Esophagus muscularis mucosa (tissue), 4 donors: ENCODE measurements at regions not wholly inside any gene's neighbourhood (a gene's known extent, or its start where the extent isn't known, plus 50 kb on each side); places are given as distances from the start of the nearest gene placed in this dataset.

Experiments used
- DNase-seq: peaks from one replicate; pipeline ENCODE4 v3.0.0-alpha.2; 2017; ENCODE audit errors: extremely low spot score
- H3K27ac ChIP-seq, 4 donors: fragments of 200-600 bp; sonication (generic); replicated peaks in 1 of 4; 1 replicate in 3 of 4; 2 replicates in 1 of 4; pipeline ENCODE4 v1.5.1; 2016 to 2019; ENCODE audit warnings: mild to moderate bottlenecking in 1 of 4
- H3K27me3 ChIP-seq, 4 donors: fragments of 200-600 bp; sonication (generic); one replicate each; pipeline versions ENCODE4 v1.5.1 to v1.6.0; 2016 to 2019
- H3K36me3 ChIP-seq, 4 donors: fragments of 200-600 bp; sonication (generic); one replicate each; pipeline ENCODE4 v1.5.1; 2016 to 2019
- H3K4me1 ChIP-seq, 4 donors: fragments of 200-600 bp; sonication (generic); one replicate each; pipeline ENCODE4 v1.5.1; 2016 to 2019
- H3K4me3 ChIP-seq, 4 donors: fragments of 200-600 bp; sonication (generic); 1 replicate in 2 of 4; 2 replicates in 2 of 4; pipeline ENCODE4 v1.5.1; 2016 to 2019; ENCODE audit warnings: mild to moderate bottlenecking in 4 of 4, moderate library complexity in 1 of 4
- H3K9me3 ChIP-seq, 4 donors: fragments of 200-600 bp; sonication (generic); 1 replicate in 3 of 4; 2 replicates in 1 of 4; pipeline ENCODE4 v1.5.1; 2016 to 2019
- EP300 ChIP-seq: sonication (generic); formaldehyde crosslinking; IDR thresholded peaks from one replicate; pipeline ENCODE4 v1.6.1; 2017; ENCODE audit warnings: antibody characterized with exemption
- POLR2A ChIP-seq: fragments of 450-650 bp; IDR thresholded peaks from one replicate; pipeline ENCODE4 v1.6.1; 2017; ENCODE audit warnings: antibody characterized with exemption, moderate library complexity, mild to moderate bottlenecking, low read depth
- POLR2AphosphoS5 ChIP-seq, 2 donors: sonication (generic); formaldehyde crosslinking; IDR thresholded peaks; one replicate each; pipeline ENCODE4 v1.6.1; 2017; ENCODE audit warnings: antibody characterized with exemption in 2 of 2
- WGBS: methylation state at CpG from one replicate; pipeline ENCODE4 v1.1.5; 2018; 5-methylcytosine and 5-hydroxymethylcytosine counted together
- intact Hi-C: fragments of 100-400 bp; cut with DNase I; formaldehyde crosslinking; loops from one replicate; pipeline ENCODE4 v1.15.1; 2023
- TF ChIP-seq, protein P1 (sequence below), 3 experiments: fragments of 200-600 bp in 2 of 3; fragments of 450-650 bp in 1 of 3; sonication (generic) in 2 of 3; IDR thresholded peaks; one replicate each; pipeline ENCODE4 v1.5.1; 2017 to 2019; ENCODE audit warnings: antibody characterized with exemption in 3 of 3, mild to moderate bottlenecking in 2 of 3, moderate library complexity in 1 of 3

DNA sequence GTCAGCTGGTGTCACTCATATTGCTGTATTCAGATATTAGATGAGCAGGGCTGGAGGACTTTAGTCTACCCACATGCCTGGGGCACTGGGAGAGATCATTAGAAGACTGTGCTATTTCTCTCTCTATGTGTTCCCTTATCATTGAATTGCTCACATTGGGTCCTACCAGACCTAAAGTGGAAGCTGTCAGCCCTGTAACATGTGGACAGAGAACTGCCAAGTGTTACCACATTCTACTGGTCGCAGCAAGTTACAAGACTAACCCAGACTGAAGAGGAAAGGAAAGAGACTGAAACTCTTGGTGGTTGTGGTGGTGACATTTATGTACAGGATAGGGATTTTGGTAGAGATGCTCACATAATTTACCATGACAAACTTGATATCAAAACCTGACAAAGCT is 627.1 kb upstream of the FZD8 start:
- no peak overlapping the region for H3K4me3 ChIP-seq
- H3K27ac ChIP-seq, result no peak overlapping the region
- no peaks in the 10 kb centered on the region for H3K9me3 ChIP-seq
- no peak for DNase-seq
- intact Hi-C loops, result no loop called here
- WGBS, result 100% methylated on average over 1 of the region's 1 CpG
- no peaks in the 10 kb centered on the region for H3K36me3 ChIP-seq
- no peaks in the 10 kb centered on the region for H3K27me3 ChIP-seq
- TF ChIP-seq POLR2A (no peak), POLR2AphosphoS5 (IDR thresholded peaks at IDR 0.05) (no peak), EP300 (no peak)
- TF ChIP-seq, protein P1, sequence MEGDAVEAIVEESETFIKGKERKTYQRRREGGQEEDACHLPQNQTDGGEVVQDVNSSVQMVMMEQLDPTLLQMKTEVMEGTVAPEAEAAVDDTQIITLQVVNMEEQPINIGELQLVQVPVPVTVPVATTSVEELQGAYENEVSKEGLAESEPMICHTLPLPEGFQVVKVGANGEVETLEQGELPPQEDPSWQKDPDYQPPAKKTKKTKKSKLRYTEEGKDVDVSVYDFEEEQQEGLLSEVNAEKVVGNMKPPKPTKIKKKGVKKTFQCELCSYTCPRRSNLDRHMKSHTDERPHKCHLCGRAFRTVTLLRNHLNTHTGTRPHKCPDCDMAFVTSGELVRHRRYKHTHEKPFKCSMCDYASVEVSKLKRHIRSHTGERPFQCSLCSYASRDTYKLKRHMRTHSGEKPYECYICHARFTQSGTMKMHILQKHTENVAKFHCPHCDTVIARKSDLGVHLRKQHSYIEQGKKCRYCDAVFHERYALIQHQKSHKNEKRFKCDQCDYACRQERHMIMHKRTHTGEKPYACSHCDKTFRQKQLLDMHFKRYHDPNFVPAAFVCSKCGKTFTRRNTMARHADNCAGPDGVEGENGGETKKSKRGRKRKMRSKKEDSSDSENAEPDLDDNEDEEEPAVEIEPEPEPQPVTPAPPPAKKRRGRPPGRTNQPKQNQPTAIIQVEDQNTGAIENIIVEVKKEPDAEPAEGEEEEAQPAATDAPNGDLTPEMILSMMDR (IDR thresholded peaks at IDR 0.05), result no peak
- no peaks in the 10 kb centered on the region for H3K4me1 ChIP-seq

DNA sequence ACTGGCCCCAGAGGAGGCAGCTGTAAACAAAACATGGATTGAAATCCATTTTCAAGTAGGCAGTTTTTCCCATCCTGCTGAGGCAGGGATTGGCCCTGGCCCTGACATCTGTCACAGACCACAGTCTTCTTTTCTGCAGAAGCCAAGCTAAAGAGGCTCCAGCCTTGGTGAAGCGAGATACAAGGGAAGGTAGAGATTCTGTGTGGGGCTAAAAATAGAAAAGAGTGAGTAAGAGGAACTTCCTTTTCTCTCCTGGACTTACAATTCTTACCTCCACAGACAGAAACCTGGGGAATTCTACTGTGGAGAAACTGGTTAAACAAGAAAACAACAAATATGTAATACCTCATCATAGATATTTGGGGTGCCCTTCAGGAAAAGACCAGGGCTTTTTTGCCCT is 624.8 kb upstream of the FZD8 start:
- WGBS, result 55% methylated on average over 1 of the region's 1 CpG
- H3K36me3 ChIP-seq, result no peaks in the 10 kb centered on the region
- H3K27ac ChIP-seq, result no peak overlapping the region
- H3K4me3 ChIP-seq, result no peak overlapping the region
- no peak for DNase-seq
- no peaks in the 10 kb centered on the region for H3K9me3 ChIP-seq
- TF ChIP-seq, protein P1 (IDR thresholded peaks at IDR 0.05), result no peak
- no peak for TF ChIP-seq POLR2AphosphoS5 (IDR thresholded peaks at IDR 0.05)
- H3K27me3 ChIP-seq, result no peaks in the 10 kb centered on the region
- intact Hi-C loops, result no loop called here
- H3K4me1 ChIP-seq, result no peaks in the 10 kb centered on the region

DNA sequence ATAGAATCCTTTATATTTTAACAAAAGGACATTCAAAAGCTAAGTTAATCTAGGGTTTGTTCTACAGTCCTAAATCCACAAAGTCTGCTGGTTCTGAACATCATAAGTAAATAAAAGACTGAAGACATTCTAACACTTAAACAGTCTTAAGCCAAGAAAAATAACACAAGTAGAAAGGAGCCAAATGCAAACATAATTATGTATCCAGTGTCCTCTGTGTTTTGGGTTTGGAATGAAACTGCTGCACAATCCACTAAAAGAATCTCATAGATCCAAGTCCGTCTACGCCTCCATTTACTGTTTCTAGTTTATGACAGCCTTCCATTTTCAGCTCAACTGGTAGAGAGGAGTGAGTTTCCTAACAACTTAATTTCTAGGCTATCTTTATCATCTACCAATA is 623.6 kb upstream of the FZD8 start:
- no peaks in the 10 kb centered on the region for H3K36me3 ChIP-seq
- no peak overlapping the region for H3K4me3 ChIP-seq
- no peak overlapping the region for H3K27ac ChIP-seq
- H3K9me3 ChIP-seq, result no peaks in the 10 kb centered on the region
- no peaks in the 10 kb centered on the region for H3K4me1 ChIP-seq
- no peak for DNase-seq
- TF ChIP-seq POLR2A (no peak), POLR2AphosphoS5 (IDR thresholded peaks at IDR 0.05) (no peak)
- 61% methylated on average over 2 of the region's 2 CpGs for WGBS
- no peaks in the 10 kb centered on the region for H3K27me3 ChIP-seq
- intact Hi-C loops, result no loop called here

DNA sequence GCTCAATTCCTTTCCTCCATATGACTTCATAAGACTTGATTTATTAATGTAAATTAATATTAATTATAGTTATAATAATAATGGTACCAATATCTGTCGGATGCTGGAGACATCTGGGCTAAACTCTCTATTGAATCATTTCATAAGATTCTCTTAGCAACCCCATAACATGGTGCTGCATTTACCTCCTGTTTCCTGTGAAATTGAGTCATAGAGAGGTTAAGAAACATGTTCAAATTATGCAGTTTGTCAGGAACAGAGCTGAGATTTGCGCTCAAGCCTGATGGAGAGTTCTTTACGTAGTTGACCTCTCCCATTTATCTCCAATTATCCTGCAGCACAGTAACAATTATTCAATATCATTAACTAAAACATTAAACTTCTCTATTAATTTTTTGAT is 621.8 kb upstream of the FZD8 start:
- no peaks in the 10 kb centered on the region for H3K4me1 ChIP-seq
- H3K27ac ChIP-seq, result no peak overlapping the region
- no peak for DNase-seq
- H3K36me3 ChIP-seq, result no peaks in the 10 kb centered on the region
- 95% methylated on average over 3 of the region's 3 CpGs for WGBS
- no peak overlapping the region for H3K4me3 ChIP-seq
- intact Hi-C loops, result no loop called here
- TF ChIP-seq POLR2A, result no peak
- TF ChIP-seq POLR2AphosphoS5 (IDR thresholded peaks at IDR 0.05), result no peak
- no peak for TF ChIP-seq EP300
- TF ChIP-seq, protein P1 (IDR thresholded peaks at IDR 0.05), result no peak
- no peaks in the 10 kb centered on the region for H3K9me3 ChIP-seq
- H3K27me3 ChIP-seq, result no peaks in the 10 kb centered on the region

DNA sequence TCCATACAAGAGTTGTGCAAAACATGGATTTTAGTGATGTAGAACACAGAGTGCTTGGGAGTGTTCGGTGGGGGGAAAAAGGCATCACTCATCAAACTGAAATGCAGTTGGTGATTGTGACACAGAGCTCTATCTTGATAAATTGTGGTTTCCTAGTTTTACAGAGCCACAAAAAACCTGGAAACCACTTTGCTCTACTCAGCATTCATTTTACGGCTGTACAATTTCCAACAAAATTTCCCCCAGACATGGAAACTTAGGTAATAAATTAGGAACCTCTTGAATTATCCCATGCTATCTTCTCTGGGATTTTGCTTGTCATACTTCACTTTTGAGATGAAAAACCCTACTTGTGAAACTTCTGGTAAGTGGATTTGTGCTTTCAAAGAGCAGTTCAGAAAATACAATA is 614.9 kb upstream of the FZD8 start:
- intact Hi-C loops, result no loop called here
- H3K27me3 ChIP-seq, result no peaks in the 10 kb centered on the region

More for the DNA sequence above, 614.9 kb upstream of the FZD8 start:
- Histone ChIP-seq H3K9me3 (no peaks in the 10 kb centered on the region), H3K27ac (no peak overlapping the region), H3K4me1 (peaks cover 0 to 15% (median 6%) of the 10 kb centered on the region in 4 donors), H3K36me3 (no peaks in the 10 kb centered on the region), H3K4me3 (no peak overlapping the region)
- 63% methylated on average over 2 of the region's 2 CpGs for WGBS
- TF ChIP-seq EP300, result no peak
- no peak for TF ChIP-seq POLR2A
- TF ChIP-seq, protein P1 (IDR thresholded peaks at IDR 0.05), result no peak
- no peak for TF ChIP-seq POLR2AphosphoS5 (IDR thresholded peaks at IDR 0.05)
- no peak for DNase-seq
